ENCODE measurements at regions not wholly inside any gene's neighbourhood (a gene's known extent, or its start where the extent isn't known, plus 50 kb on each side); places are given as distances from the start of the nearest gene placed in this dataset.

DNA sequence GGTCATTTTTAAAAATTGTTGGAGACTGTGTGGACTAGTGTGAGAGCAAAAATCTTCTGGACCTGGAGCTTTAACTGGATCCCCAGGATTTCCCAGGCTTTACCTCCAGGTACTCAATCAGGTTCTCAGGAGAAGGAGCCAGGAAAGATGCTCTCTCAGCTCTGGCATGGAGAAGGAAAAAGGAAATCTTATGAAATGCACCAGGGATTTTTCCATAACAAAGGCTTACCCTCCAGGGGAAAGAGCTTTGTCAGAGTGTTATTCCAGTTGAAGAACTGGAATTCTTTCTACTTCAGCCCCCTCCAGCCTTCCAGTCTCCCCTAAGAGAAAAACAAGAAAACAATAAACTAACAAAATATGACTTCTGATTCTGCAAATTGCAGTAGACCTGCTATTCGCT lies 436.7 kb upstream of the ANKRD30A start:
- TF ChIP-seq, protein P1, sequence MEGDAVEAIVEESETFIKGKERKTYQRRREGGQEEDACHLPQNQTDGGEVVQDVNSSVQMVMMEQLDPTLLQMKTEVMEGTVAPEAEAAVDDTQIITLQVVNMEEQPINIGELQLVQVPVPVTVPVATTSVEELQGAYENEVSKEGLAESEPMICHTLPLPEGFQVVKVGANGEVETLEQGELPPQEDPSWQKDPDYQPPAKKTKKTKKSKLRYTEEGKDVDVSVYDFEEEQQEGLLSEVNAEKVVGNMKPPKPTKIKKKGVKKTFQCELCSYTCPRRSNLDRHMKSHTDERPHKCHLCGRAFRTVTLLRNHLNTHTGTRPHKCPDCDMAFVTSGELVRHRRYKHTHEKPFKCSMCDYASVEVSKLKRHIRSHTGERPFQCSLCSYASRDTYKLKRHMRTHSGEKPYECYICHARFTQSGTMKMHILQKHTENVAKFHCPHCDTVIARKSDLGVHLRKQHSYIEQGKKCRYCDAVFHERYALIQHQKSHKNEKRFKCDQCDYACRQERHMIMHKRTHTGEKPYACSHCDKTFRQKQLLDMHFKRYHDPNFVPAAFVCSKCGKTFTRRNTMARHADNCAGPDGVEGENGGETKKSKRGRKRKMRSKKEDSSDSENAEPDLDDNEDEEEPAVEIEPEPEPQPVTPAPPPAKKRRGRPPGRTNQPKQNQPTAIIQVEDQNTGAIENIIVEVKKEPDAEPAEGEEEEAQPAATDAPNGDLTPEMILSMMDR (IDR thresholded peaks at IDR 0.05), result no peak
- TF ChIP-seq POLR2A (IDR thresholded peaks at IDR 0.05) (no peak), EP300 (IDR thresholded peaks at IDR 0.05) (no peak)
